Nephron (organoid): ENCODE measurements at regions not wholly inside any gene's neighbourhood (a gene's known extent, or its start where the extent isn't known, plus 50 kb on each side); places are given as distances from the start of the nearest gene placed in this dataset.

Experiments used
- H3K27ac Mint-ChIP-seq, 3 experiments: 2 replicates each; pipeline ENCODE4 v1.8.0; 2020; ENCODE audit warnings: mixed read lengths in 3 of 3, mild to moderate bottlenecking in 2 of 3, moderate library complexity in 1 of 3
- H3K27me3 Mint-ChIP-seq: 2 replicates; pipeline ENCODE4 v1.8.0; 2021; ENCODE audit warnings: low read depth, mild to moderate bottlenecking, moderate library complexity, mixed read lengths
- H3K36me3 Mint-ChIP-seq: 2 replicates; pipeline ENCODE4 v1.8.0; 2020; ENCODE audit warnings: low read depth, mixed read lengths
- H3K4me1 Mint-ChIP-seq: 2 replicates; pipeline ENCODE4 v1.8.0; 2020; ENCODE audit warnings: mixed read lengths
- H3K4me3 Mint-ChIP-seq, 3 experiments: 2 replicates each; pipeline ENCODE4 v1.8.0; 2020; ENCODE audit warnings: mild to moderate bottlenecking in 3 of 3, mixed read lengths in 3 of 3, moderate library complexity in 2 of 3
- H3K9me3 Mint-ChIP-seq: 2 replicates; pipeline ENCODE4 v1.8.0; 2020; ENCODE audit warnings: mixed read lengths
- TF ChIP-seq, protein P1 (sequence below), 3 experiments: fragments of 200-600 bp; sonication (generic); IDR thresholded peaks; one replicate each; pipeline ENCODE4 v1.5.0; 2021; ENCODE audit warnings: antibody characterized with exemption in 3 of 3; ENCODE audit not compliant: unreplicated experiment in 3 of 3

- Mint-ChIP-seq H3K36me3 (no peaks in the 10 kb centered on the region), H3K4me1 (no peaks in the 10 kb centered on the region), H3K9me3 (peaks cover 9% of the 10 kb centered on the region), H3K27ac (no peak overlapping the region), H3K4me3 (no peak overlapping the region), H3K27me3 (no peaks in the 10 kb centered on the region)
- TF ChIP-seq, protein P1, sequence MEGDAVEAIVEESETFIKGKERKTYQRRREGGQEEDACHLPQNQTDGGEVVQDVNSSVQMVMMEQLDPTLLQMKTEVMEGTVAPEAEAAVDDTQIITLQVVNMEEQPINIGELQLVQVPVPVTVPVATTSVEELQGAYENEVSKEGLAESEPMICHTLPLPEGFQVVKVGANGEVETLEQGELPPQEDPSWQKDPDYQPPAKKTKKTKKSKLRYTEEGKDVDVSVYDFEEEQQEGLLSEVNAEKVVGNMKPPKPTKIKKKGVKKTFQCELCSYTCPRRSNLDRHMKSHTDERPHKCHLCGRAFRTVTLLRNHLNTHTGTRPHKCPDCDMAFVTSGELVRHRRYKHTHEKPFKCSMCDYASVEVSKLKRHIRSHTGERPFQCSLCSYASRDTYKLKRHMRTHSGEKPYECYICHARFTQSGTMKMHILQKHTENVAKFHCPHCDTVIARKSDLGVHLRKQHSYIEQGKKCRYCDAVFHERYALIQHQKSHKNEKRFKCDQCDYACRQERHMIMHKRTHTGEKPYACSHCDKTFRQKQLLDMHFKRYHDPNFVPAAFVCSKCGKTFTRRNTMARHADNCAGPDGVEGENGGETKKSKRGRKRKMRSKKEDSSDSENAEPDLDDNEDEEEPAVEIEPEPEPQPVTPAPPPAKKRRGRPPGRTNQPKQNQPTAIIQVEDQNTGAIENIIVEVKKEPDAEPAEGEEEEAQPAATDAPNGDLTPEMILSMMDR (IDR thresholded peaks at IDR 0.05; ENCODE audit: unreplicated experiment in 3 of 3): no peak
These were observed 56.9 kb upstream of the GPRIN3 start for GRCh38 chr4:89364541-89364940.

- Mint-ChIP-seq H3K4me1 (no peaks in the 10 kb centered on the region), H3K36me3 (no peaks in the 10 kb centered on the region), H3K27me3 (no peaks in the 10 kb centered on the region), H3K27ac (no peak overlapping the region), H3K9me3 (peaks cover 9% of the 10 kb centered on the region), H3K4me3 (no peak overlapping the region)
- TF ChIP-seq, protein P1 (IDR thresholded peaks at IDR 0.05; ENCODE audit: unreplicated experiment in 3 of 3): no peak
These were observed 56.2 kb upstream of the GPRIN3 start for GRCh38 chr4:89363786-89364185.

GRCh38 chr4:89358935-89359638 is 51.5 kb upstream of the GPRIN3 start:
- H3K9me3 Mint-ChIP-seq: no peaks in the 10 kb centered on the region
- no peaks in the 10 kb centered on the region for H3K27me3 Mint-ChIP-seq
- no peaks in the 10 kb centered on the region for H3K36me3 Mint-ChIP-seq
- TF ChIP-seq, protein P1 (IDR thresholded peaks at IDR 0.05; ENCODE audit: unreplicated experiment in 3 of 3): no peak
- no peak overlapping the region for H3K4me3 Mint-ChIP-seq
- peaks cover 5% of the 10 kb centered on the region for H3K4me1 Mint-ChIP-seq
- H3K27ac Mint-ChIP-seq: no peak overlapping the region

DNA sequence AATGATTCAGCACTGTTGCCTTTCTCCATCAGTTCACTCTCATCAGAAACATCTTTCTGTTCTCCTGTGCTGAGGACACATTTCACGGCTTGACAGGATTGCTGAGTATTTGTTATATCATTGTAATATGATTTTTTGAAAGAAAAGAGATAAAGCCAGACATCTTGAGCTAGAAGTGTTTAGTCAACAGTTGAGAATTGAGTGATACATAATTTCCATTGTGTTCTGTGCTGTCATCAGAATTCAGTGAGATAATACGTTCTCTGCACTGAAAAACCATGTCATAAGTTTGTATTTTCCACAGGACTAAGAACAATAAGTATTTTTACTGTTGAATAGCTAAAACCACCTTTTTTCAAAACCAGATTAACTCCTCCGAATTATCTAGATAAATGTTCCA is 50.2 kb upstream of the GPRIN3 start:
- TF ChIP-seq, protein P1 (IDR thresholded peaks at IDR 0.05; ENCODE audit: unreplicated experiment in 3 of 3): no peak
- Mint-ChIP-seq H3K27me3 (no peaks in the 10 kb centered on the region), H3K9me3 (no peaks in the 10 kb centered on the region), H3K4me3 (no peak overlapping the region), H3K4me1 (peaks cover 5% of the 10 kb centered on the region), H3K36me3 (no peaks in the 10 kb centered on the region), H3K27ac (no peak overlapping the region)
